DOHH2 (cell line): ENCODE measurements at regions not wholly inside any gene's neighbourhood (a gene's known extent, or its start where the extent isn't known, plus 50 kb on each side); places are given as distances from the start of the nearest gene placed in this dataset.

Experiments used
- H3F3A ChIP-seq: fragments of 200-600 bp; sonication (generic), shearing (Covaris generic); 2 replicates; pipeline ENCODE4 v1.6.0; 2016; ENCODE audit warnings: antibody characterized with exemption, mild to moderate bottlenecking; ENCODE audit not compliant: control insufficient read depth, insufficient read depth
- H3K27ac ChIP-seq: fragments of 200-600 bp; sonication (generic); 2 replicates; pipeline ENCODE4 v1.5.1; 2014; ENCODE audit warnings: low read depth, mild to moderate bottlenecking, low read length, moderate library complexity
- H3K27me3 ChIP-seq: fragments of 200-600 bp; sonication (generic); 2 replicates; pipeline ENCODE4 v1.6.1; 2014; ENCODE audit warnings: mild to moderate bottlenecking, low read length, mixed read lengths; ENCODE audit not compliant: control insufficient read depth
- H3K36me3 ChIP-seq: fragments of 200-600 bp; sonication (generic); 2 replicates; pipeline ENCODE4 v1.6.1; 2014; ENCODE audit warnings: mild to moderate bottlenecking, low read length, moderate library complexity, mixed read lengths; ENCODE audit not compliant: control insufficient read depth
- H3K4me1 ChIP-seq: fragments of 200-600 bp; sonication (generic); 2 replicates; pipeline ENCODE4 v1.6.1; 2014; ENCODE audit warnings: mild to moderate bottlenecking, low read length, mixed read lengths; ENCODE audit not compliant: control insufficient read depth
- H3K4me2 ChIP-seq: fragments of 200-600 bp; sonication (generic); 2 replicates; pipeline ENCODE4 v1.6.0; 2014; ENCODE audit warnings: mild to moderate bottlenecking, low read length, moderate library complexity
- H3K4me3 ChIP-seq: fragments of 200-600 bp; sonication (generic); 2 replicates; pipeline ENCODE4 v1.5.1; 2014; ENCODE audit warnings: mild to moderate bottlenecking, low read length, mixed read lengths
- H3K79me2 ChIP-seq: fragments of 200-600 bp; sonication (generic); 2 replicates; pipeline ENCODE4 v1.6.1; 2014; ENCODE audit warnings: mild to moderate bottlenecking, low read length, mixed read lengths; ENCODE audit not compliant: control insufficient read depth
- H3K9me2 ChIP-seq: fragments of 200-600 bp; sonication (generic); replicated peaks from 2 replicates; pipeline ENCODE4 v1.6.1; 2014; ENCODE audit warnings: mild to moderate bottlenecking, low read length, mixed read lengths; ENCODE audit not compliant: control insufficient read depth
- H3K9me3 ChIP-seq: fragments of 200-600 bp; sonication (generic); 2 replicates; pipeline ENCODE4 v1.6.1; 2014; ENCODE audit warnings: antibody characterized with exemption, low read length, mixed read lengths; ENCODE audit not compliant: control insufficient read depth, insufficient read depth
- H4K20me1 ChIP-seq: fragments of 200-600 bp; sonication (generic); 2 replicates; pipeline ENCODE4 v1.6.0; 2014; ENCODE audit warnings: low read depth, mild to moderate bottlenecking, antibody characterized with exemption, low read length, moderate library complexity; ENCODE audit not compliant: control insufficient read depth, insufficient read depth
- EZH2phosphoT487 ChIP-seq: fragments of 200-600 bp; sonication (generic); IDR thresholded peaks from 2 replicates; pipeline ENCODE4 v1.6.1; 2017; ENCODE audit warnings: borderline replicate concordance, mild to moderate bottlenecking, antibody characterized with exemption, low read length, moderate library complexity, mixed read lengths
- TF ChIP-seq, protein P1 (sequence below): fragments of 200-600 bp; sonication (generic); IDR thresholded peaks from one replicate; pipeline ENCODE4 v1.5.1; 2014; ENCODE audit warnings: antibody characterized with exemption, mild to moderate bottlenecking, low read depth, low read length; ENCODE audit not compliant: poor library complexity, severe bottlenecking

DNA sequence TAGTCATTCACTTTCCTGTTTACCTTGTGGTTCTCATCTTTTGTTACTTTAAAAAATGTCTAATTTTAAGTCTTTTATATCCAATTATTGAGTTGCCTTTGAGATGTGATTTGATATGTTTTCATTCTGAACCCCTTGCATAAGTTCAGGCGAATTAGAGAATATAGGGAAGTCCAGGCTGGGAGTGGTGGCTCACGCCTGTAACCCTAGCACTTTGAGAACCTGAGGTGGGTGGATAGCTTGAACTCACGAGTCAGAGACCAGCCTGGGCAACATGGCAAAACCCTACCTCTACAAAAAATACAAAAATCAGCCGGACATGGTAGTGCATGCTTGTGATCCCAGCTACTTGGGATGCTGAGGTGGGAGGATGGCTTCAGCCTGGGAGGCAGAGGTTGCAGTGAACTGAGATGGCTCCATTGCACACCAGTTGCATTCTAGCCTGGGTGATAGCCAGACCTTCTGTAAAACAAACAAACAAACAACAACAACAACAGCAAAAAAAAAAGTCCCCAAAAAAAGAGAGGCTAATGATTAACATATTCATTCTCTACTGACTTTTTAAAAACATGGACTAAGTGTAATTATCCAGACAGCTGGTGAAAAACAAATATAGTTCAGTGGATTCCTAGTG, 451.1 kb upstream of the RGS6 start:
- no peaks in the 10 kb centered on the region for H3K9me2 ChIP-seq
- H3K4me1 ChIP-seq, result peaks cover 15% of the 10 kb centered on the region
- no peaks in the 10 kb centered on the region for H3F3A ChIP-seq
- H3K27me3 ChIP-seq, result no peaks in the 10 kb centered on the region
- H3K4me3 ChIP-seq, result no peak overlapping the region
- no peaks in the 10 kb centered on the region for H3K36me3 ChIP-seq
- H3K79me2 ChIP-seq, result no peaks in the 10 kb centered on the region; the same call in 1 of the 2 replicates
- TF ChIP-seq, protein P1, sequence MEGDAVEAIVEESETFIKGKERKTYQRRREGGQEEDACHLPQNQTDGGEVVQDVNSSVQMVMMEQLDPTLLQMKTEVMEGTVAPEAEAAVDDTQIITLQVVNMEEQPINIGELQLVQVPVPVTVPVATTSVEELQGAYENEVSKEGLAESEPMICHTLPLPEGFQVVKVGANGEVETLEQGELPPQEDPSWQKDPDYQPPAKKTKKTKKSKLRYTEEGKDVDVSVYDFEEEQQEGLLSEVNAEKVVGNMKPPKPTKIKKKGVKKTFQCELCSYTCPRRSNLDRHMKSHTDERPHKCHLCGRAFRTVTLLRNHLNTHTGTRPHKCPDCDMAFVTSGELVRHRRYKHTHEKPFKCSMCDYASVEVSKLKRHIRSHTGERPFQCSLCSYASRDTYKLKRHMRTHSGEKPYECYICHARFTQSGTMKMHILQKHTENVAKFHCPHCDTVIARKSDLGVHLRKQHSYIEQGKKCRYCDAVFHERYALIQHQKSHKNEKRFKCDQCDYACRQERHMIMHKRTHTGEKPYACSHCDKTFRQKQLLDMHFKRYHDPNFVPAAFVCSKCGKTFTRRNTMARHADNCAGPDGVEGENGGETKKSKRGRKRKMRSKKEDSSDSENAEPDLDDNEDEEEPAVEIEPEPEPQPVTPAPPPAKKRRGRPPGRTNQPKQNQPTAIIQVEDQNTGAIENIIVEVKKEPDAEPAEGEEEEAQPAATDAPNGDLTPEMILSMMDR, result no peak
- no peak for TF ChIP-seq EZH2phosphoT487
- H3K27ac ChIP-seq, result no peak overlapping the region
- H3K4me2 ChIP-seq, result no peak overlapping the region
- no peaks in the 10 kb centered on the region for H4K20me1 ChIP-seq
- no peaks in the 10 kb centered on the region for H3K9me3 ChIP-seq

DNA sequence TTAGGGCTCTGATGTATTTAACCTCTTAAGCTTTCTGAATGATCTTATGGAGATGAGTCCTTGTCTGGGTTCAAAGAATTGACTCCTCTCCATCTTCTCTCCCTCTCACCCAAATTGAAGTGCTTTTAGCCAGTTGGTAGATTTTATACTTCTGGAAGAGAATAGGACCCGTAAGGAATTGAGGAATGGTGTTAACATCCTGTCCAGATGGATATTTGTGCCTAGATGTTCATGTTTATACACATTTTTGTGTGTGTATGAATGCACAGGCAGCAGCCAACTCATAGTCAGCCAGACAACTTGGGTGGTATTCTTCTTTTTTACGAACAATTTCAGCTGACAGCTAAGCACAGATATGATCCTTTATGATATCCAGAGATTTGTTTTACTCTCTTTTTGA, 449.6 kb upstream of the RGS6 start:
- Histone ChIP-seq H3K36me3 (no peaks in the 10 kb centered on the region), H3K4me3 (no peak overlapping the region), H4K20me1 (no peaks in the 10 kb centered on the region), H3K9me3 (no peaks in the 10 kb centered on the region), H3K27ac (no peak overlapping the region), H3K27me3 (no peaks in the 10 kb centered on the region), H3F3A (no peaks in the 10 kb centered on the region), H3K9me2 (no peaks in the 10 kb centered on the region), H3K79me2 (no peaks in the 10 kb centered on the region; the same call in 1 of the 2 replicates), H3K4me2 (no peak overlapping the region), H3K4me1 (peaks cover 15% of the 10 kb centered on the region)
- no peak for TF ChIP-seq EZH2phosphoT487
- TF ChIP-seq, protein P1, result no peak

DNA sequence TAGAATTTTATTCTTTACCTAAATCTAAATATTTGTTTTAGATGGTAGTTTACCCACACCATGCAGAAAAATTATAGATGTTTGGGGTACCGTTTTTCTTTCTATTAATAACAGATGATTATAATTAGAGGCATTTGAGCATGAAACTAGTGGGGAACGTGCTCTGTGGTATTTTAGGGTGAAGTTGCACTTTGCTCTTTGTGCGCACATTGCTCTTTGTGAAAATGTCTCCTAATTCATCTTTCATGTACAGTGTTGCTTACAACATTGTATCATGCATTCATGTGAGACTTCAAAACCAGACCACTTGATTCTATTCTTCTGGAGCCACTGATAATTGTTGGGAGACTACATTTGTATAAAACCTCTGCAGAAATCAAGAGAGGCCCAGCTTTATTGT, 449.1 kb upstream of the RGS6 start:
- no peaks in the 10 kb centered on the region for H4K20me1 ChIP-seq
- no peaks in the 10 kb centered on the region for H3F3A ChIP-seq
- H3K9me3 ChIP-seq, result no peaks in the 10 kb centered on the region
- H3K27me3 ChIP-seq, result no peaks in the 10 kb centered on the region
- no peaks in the 10 kb centered on the region for H3K36me3 ChIP-seq
- TF ChIP-seq EZH2phosphoT487, result no peak
- TF ChIP-seq, protein P1, result no peak
- no peaks in the 10 kb centered on the region for H3K9me2 ChIP-seq
- H3K4me3 ChIP-seq, result no peak overlapping the region
- H3K79me2 ChIP-seq, result no peaks in the 10 kb centered on the region; the same call in 1 of the 2 replicates
- peaks cover 10% of the 10 kb centered on the region for H3K4me1 ChIP-seq
- no peak overlapping the region for H3K4me2 ChIP-seq
- no peak overlapping the region for H3K27ac ChIP-seq
